NT2/D1 (cell line): ENCODE measurements at regions not wholly inside any gene's neighbourhood (a gene's known extent, or its start where the extent isn't known, plus 50 kb on each side); places are given as distances from the start of the nearest gene placed in this dataset.
A peak's percentile ranks its signal among the peaks of the same experiment; 100 is the strongest.

Experiments
- DNase-seq: peaks from one replicate; pipeline ENCODE4 v3.0.0-alpha.2; 2011; ENCODE audit warnings: low read depth, low spot score
- H3K27me3 ChIP-seq: 2 replicates; pipeline ENCODE4 v1.6.0; 2011; ENCODE audit warnings: mild to moderate bottlenecking; ENCODE audit not compliant: insufficient read length, insufficient read depth
- H3K36me3 ChIP-seq: 2 replicates; pipeline ENCODE4 v1.6.1; 2011; ENCODE audit warnings: mild to moderate bottlenecking, low read length, mixed read lengths; ENCODE audit not compliant: insufficient read depth, insufficient read length
- H3K4me1 ChIP-seq: 2 replicates; pipeline ENCODE4 v1.5.1; 2011; ENCODE audit not compliant: insufficient read depth, insufficient read length
- H3K4me3 ChIP-seq: 2 replicates; pipeline ENCODE4 v1.5.1; 2011; ENCODE audit warnings: low read depth; ENCODE audit not compliant: insufficient read length
- H3K9ac ChIP-seq: 2 replicates; pipeline ENCODE4 v1.6.0; 2011; ENCODE audit warnings: low read depth; ENCODE audit not compliant: insufficient read length
- H3K9me3 ChIP-seq: 2 replicates; pipeline ENCODE4 v1.5.1; 2011; ENCODE audit warnings: mild to moderate bottlenecking, low read length; ENCODE audit not compliant: insufficient read depth
- SUZ12 ChIP-seq: IDR thresholded peaks from 2 replicates; pipeline ENCODE4 v1.6.1; 2011; ENCODE audit not compliant: insufficient read length, insufficient read depth; ENCODE audit errors: extremely low read depth
- YY1 ChIP-seq: IDR thresholded peaks from 2 replicates; pipeline ENCODE4 v1.6.1; 2011; ENCODE audit not compliant: insufficient read length, insufficient read depth
- ZNF274 ChIP-seq: IDR thresholded peaks from 2 replicates; pipeline ENCODE4 v1.6.1; 2011; ENCODE audit warnings: mild to moderate bottlenecking, low read depth, low read length

GRCh38 chr5:154575546-154576428, 97.8 kb upstream of the HAND1 start:
- Histone ChIP-seq H3K9ac (no peak overlapping the region), H3K4me3 (no peak overlapping the region), H3K9me3 (no peaks in the 10 kb centered on the region), H3K4me1 (peaks cover 2% of the 10 kb centered on the region), H3K36me3 (no peaks in the 10 kb centered on the region), H3K27me3 (no peaks in the 10 kb centered on the region)
- DNase-seq, result no peak
- TF ChIP-seq SUZ12, result no peak
- TF ChIP-seq YY1, result no peak
- no peak for TF ChIP-seq ZNF274

DNA sequence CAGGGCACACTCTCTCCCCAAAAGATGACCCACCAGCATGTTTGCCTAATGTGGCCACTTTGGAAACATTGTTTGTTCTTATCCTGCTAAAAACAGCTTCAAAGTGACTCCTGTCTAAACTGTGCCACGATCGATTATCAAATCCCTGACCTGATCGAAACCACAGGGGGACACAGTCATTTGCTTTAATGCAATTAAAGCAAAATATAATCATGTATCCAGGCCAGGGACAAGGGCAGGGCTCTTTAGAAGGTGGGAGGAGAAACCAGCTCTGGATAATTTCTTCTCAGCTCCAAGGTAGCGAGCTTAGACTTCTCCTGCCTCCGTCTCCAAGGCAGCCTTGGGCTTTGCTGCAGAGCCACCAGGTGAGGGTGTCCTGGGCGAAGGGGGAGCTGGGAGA, 95.0 kb upstream of the HAND1 start:
- Histone ChIP-seq H3K4me3 (no peak overlapping the region), H3K27me3 (no peaks in the 10 kb centered on the region), H3K9me3 (no peaks in the 10 kb centered on the region), H3K4me1 (peaks cover 2% of the 10 kb centered on the region), H3K36me3 (no peaks in the 10 kb centered on the region), H3K9ac (no peak overlapping the region)
- no peak for DNase-seq
- TF ChIP-seq YY1 (no peak), SUZ12 (no peak)

DNA sequence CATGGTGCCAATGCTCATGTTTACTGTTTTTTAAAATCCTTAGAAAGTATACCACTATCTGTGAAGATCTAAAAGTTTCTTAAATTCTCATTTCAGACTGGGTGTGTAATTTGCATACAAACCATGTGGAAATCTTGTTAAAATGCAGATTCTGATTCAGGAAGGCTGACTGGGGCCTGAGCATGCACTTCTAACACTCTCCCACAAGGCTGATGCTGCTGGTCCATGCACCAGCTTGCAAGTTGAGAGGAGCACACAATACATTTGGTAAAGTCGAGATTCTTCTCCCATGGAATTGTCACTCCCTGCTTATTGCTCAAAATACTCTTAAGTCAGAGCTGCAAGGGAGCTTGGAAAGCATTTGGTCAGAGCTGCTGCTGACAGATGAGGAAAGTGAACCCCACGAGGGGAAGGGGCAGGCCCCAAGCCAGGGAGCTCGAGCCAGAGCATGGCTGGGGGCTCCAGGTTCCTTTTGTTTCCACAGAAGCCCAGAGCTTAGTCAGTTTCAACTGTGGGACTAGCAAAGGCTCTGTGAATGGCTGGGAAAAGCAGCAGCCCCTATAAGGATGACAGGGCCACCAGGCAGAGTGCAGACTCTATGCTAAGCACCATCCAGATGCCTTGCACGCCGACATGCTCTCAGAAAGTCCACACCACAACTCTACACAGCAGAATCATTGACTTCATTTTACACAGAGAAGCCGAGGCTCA, 93.5 kb upstream of the HAND1 start:
- no peak overlapping the region for H3K4me3 ChIP-seq
- no peaks in the 10 kb centered on the region for H3K36me3 ChIP-seq
- no peak for DNase-seq
- H3K9me3 ChIP-seq, result no peaks in the 10 kb centered on the region
- TF ChIP-seq ZNF274, result no peak
- no peak for TF ChIP-seq YY1
- no peak for TF ChIP-seq SUZ12
- H3K4me1 ChIP-seq, result peaks cover 2% of the 10 kb centered on the region
- H3K27me3 ChIP-seq, result no peaks in the 10 kb centered on the region
- no peak overlapping the region for H3K9ac ChIP-seq

- peak; percentile 25 for DNase-seq
- no peaks in the 10 kb centered on the region for H3K27me3 ChIP-seq
- no peak overlapping the region for H3K9ac ChIP-seq
- H3K9me3 ChIP-seq, result no peaks in the 10 kb centered on the region
- H3K36me3 ChIP-seq, result no peaks in the 10 kb centered on the region
- H3K4me1 ChIP-seq, result peaks cover 2% of the 10 kb centered on the region
- no peak overlapping the region for H3K4me3 ChIP-seq
- TF ChIP-seq YY1 (no peak), SUZ12 (no peak), ZNF274 (no peak)
These were observed 92.7 kb upstream of the HAND1 start for GRCh38 chr5:154570572-154571324.

DNA sequence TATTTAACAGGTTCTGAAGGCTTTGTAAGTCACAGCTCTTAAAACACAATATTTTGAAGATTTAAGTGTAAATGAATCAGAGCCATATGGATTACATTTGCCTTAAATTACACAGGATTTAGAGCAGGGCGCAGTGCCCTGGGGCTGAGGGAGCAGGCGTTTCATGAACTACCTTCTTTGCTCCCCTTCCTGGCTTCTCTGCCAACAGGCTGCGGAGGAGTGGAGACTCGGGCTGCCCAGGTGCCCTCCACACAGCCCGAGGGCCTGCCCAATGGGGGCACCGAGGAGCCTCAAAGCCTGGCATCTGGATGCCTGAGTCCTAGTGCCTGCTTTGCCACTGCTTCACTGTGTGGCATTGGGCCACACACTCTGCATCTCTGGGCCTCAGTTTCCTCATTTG, 90.6 kb upstream of the HAND1 start:
- no peak overlapping the region for H3K4me3 ChIP-seq
- H3K4me1 ChIP-seq, result no peaks in the 10 kb centered on the region
- H3K9me3 ChIP-seq, result no peaks in the 10 kb centered on the region
- TF ChIP-seq YY1, result no peak
- TF ChIP-seq ZNF274, result no peak
- no peak for TF ChIP-seq SUZ12
- no peak overlapping the region for H3K9ac ChIP-seq
- no peak for DNase-seq
- no peaks in the 10 kb centered on the region for H3K27me3 ChIP-seq
- H3K36me3 ChIP-seq, result no peaks in the 10 kb centered on the region

GRCh38 chr5:154567155-154567554, 89.1 kb upstream of the HAND1 start:
- Histone ChIP-seq H3K9me3 (no peaks in the 10 kb centered on the region), H3K9ac (no peak overlapping the region), H3K4me1 (no peaks in the 10 kb centered on the region), H3K4me3 (no peak overlapping the region), H3K36me3 (no peaks in the 10 kb centered on the region), H3K27me3 (no peaks in the 10 kb centered on the region)
- no peak for DNase-seq
- TF ChIP-seq YY1 (no peak), SUZ12 (no peak), ZNF274 (no peak)
